Panc1 (cell line): ENCODE measurements at regions not wholly inside any gene's neighbourhood (a gene's known extent, or its start where the extent isn't known, plus 50 kb on each side); places are given as distances from the start of the nearest gene placed in this dataset.

ENCODE experiments used
- CTCF ChIP-seq: fragments of 450-650 bp; IDR thresholded peaks from 2 replicates; pipeline ENCODE4 v1.5.1; 2017; ENCODE audit warnings: mild to moderate bottlenecking
- TCF7L2 ChIP-seq: IDR thresholded peaks from 2 replicates; pipeline ENCODE4 v1.6.1; 2011; ENCODE audit warnings: mild to moderate bottlenecking, low read depth, low read length, inconsistent platforms

GRCh38 chr1:5616366-5617178 lies 375.7 kb downstream of the NPHP4 start:
- TF ChIP-seq TCF7L2 (no peak), CTCF (no peak)
